Keratinocyte (primary cell): ENCODE measurements at regions not wholly inside any gene's neighbourhood (a gene's known extent, or its start where the extent isn't known, plus 50 kb on each side); places are given as distances from the start of the nearest gene placed in this dataset.

Source experiments
- DNase-seq: peaks from one replicate; pipeline ENCODE4 v3.0.0-alpha.2; 2011; ENCODE audit warnings: low read depth, missing footprints, low spot score
- FAIRE-seq: peaks from 2 replicates; lab custom pipeline; 2011; peaks lifted over from hg19 to GRCh38; lab: Jason Lieb, UNC
- H2AFZ ChIP-seq: 2 replicates; pipeline ENCODE4 v1.6.0; 2012; ENCODE audit warnings: low read length, control low read depth, inconsistent platforms; ENCODE audit not compliant: control insufficient read depth
- H3K27ac ChIP-seq: 2 replicates; pipeline ENCODE4 v1.5.1; 2011; ENCODE audit warnings: low read length; ENCODE audit not compliant: control insufficient read depth, insufficient read depth
- H3K27me3 ChIP-seq: 3 replicates; pipeline ENCODE4 v1.6.0; 2011; ENCODE audit warnings: low read length; ENCODE audit not compliant: control insufficient read depth, insufficient read depth; ENCODE audit errors: extremely low read depth
- H3K36me3 ChIP-seq, 2 experiments: 2 replicates in 1 of 2; 3 replicates in 1 of 2; pipeline ENCODE4 v1.5.1; 2011; ENCODE audit warnings: low read length in 2 of 2, mild to moderate bottlenecking in 1 of 2; ENCODE audit not compliant: control insufficient read depth in 2 of 2, insufficient read depth in 2 of 2; ENCODE audit errors: extremely low read depth in 1 of 2
- H3K4me1 ChIP-seq: 3 replicates; pipeline ENCODE4 v1.5.1; 2011; ENCODE audit warnings: low read length; ENCODE audit not compliant: control insufficient read depth, insufficient read depth; ENCODE audit errors: extremely low read depth
- H3K4me2 ChIP-seq: 3 replicates; pipeline ENCODE4 v1.6.0; 2011; ENCODE audit warnings: low read depth, low read length; ENCODE audit not compliant: control insufficient read depth, insufficient read depth; ENCODE audit errors: extremely low read depth
- H3K4me3 ChIP-seq, 3 experiments: fragments of 200-600 bp in 1 of 3; sonication (generic) in 1 of 3; 2 replicates in 2 of 3; 3 replicates in 1 of 3; pipeline ENCODE4 v1.5.1; 2011 to 2016; ENCODE audit warnings: low read length in 3 of 3, mild to moderate bottlenecking in 3 of 3, control low read depth in 2 of 3, inconsistent platforms in 1 of 3, low read depth in 1 of 3, mixed read lengths in 1 of 3, mixed run types in 1 of 3, moderate library complexity in 1 of 3; ENCODE audit not compliant: control insufficient read depth in 2 of 3, insufficient read depth in 2 of 3; ENCODE audit errors: extremely low read depth in 1 of 3
- H3K79me2 ChIP-seq: 2 replicates; pipeline ENCODE4 v1.6.0; 2012; ENCODE audit warnings: low read length; ENCODE audit not compliant: control insufficient read depth, insufficient read depth
- H3K9ac ChIP-seq: 3 replicates; pipeline ENCODE4 v1.6.0; 2011; ENCODE audit warnings: low read length; ENCODE audit not compliant: control insufficient read depth, insufficient read depth; ENCODE audit errors: extremely low read depth
- H3K9me1 ChIP-seq: 3 replicates; pipeline ENCODE4 v1.6.0; 2011; ENCODE audit warnings: low read length; ENCODE audit not compliant: control insufficient read depth, insufficient read depth; ENCODE audit errors: extremely low read depth
- H3K9me3 ChIP-seq: 2 replicates; pipeline ENCODE4 v1.5.1; 2012; ENCODE audit warnings: low read depth, low read length; ENCODE audit not compliant: control insufficient read depth
- H4K20me1 ChIP-seq: 3 replicates; pipeline ENCODE4 v1.6.0; 2011; ENCODE audit warnings: low read length; ENCODE audit not compliant: control insufficient read depth, insufficient read depth; ENCODE audit errors: extremely low read depth
- CTCF ChIP-seq, 3 experiments: IDR thresholded peaks in 1 of 3; conservative IDR thresholded peaks in 1 of 3; optimal IDR thresholded peaks in 1 of 3; 2 replicates in 2 of 3; 3 replicates in 1 of 3; pipeline versions ENCODE3 to v1.5.1; 2011; ENCODE audit warnings: low read length in 3 of 3, mild to moderate bottlenecking in 3 of 3, moderate library complexity in 2 of 3, control low read depth in 1 of 3, inconsistent platforms in 1 of 3; ENCODE audit not compliant: insufficient read depth in 2 of 3; ENCODE audit errors: extremely low read depth in 1 of 3
- EZH2 ChIP-seq: IDR thresholded peaks from one replicate; pipeline ENCODE4 v1.6.1; 2012; ENCODE audit warnings: inconsistent platforms, mild to moderate bottlenecking, low read length, moderate library complexity
- dilution Hi-C: fragments of 300-500 bp; cut with MboI; formaldehyde crosslinking; loops from one replicate; pipeline ENCODE4 v1.7.0; 2020; ENCODE audit warnings: low sequenced_read_pairs; ENCODE audit not compliant: extremely low pct_ligation_motif_present

- DNase-seq, result no peak
- dilution Hi-C loops, result no loop called here
- Histone ChIP-seq H3K9ac (no peak overlapping the region), H3K36me3 (no peaks in the 10 kb centered on the region), H3K79me2 (no peaks in the 10 kb centered on the region), H3K4me3 (no peak overlapping the region), H3K9me1 (no peaks in the 10 kb centered on the region), H4K20me1 (no peaks in the 10 kb centered on the region), H3K9me3 (no peaks in the 10 kb centered on the region), H2AFZ (no peak overlapping the region), H3K4me1 (no peaks in the 10 kb centered on the region), H3K27ac (no peak overlapping the region), H3K4me2 (no peak overlapping the region), H3K27me3 (no peaks in the 10 kb centered on the region)
- no peak for FAIRE-seq
- TF ChIP-seq CTCF (optimal IDR thresholded peaks at IDR 0.05 in 1 of 3, IDR thresholded peaks at IDR 0.05 in 1 of 3, conservative IDR thresholded peaks at IDR 0.05 in 1 of 3; ENCODE audit: extremely low read depth in 1 of 3, insufficient read depth in 2 of 3, low read length in 3 of 3), result no peak
- TF ChIP-seq EZH2, result no peak
Observed at GRCh38 chr6:80464901-80465300, 358.4 kb downstream of the BCKDHB start.

GRCh38 chr6:80463197-80463596, 356.7 kb downstream of the BCKDHB start:
- Histone ChIP-seq H4K20me1 (no peaks in the 10 kb centered on the region), H3K79me2 (no peaks in the 10 kb centered on the region), H3K4me1 (peaks cover 3% of the 10 kb centered on the region), H3K27me3 (no peaks in the 10 kb centered on the region), H3K4me3 (no peak overlapping the region), H3K9me3 (no peaks in the 10 kb centered on the region), H3K27ac (no peak overlapping the region), H3K9ac (no peak overlapping the region), H3K9me1 (no peaks in the 10 kb centered on the region), H3K4me2 (no peak overlapping the region), H3K36me3 (no peaks in the 10 kb centered on the region), H2AFZ (no peak overlapping the region)
- dilution Hi-C loops, result no loop called here
- DNase-seq (no peak), FAIRE-seq (no peak)
- TF ChIP-seq EZH2, result no peak
- TF ChIP-seq CTCF (optimal IDR thresholded peaks at IDR 0.05 in 1 of 3, IDR thresholded peaks at IDR 0.05 in 1 of 3, conservative IDR thresholded peaks at IDR 0.05 in 1 of 3; ENCODE audit: extremely low read depth in 1 of 3, insufficient read depth in 2 of 3, low read length in 3 of 3), result no peak
